ENCODE measurements at regions not wholly inside any gene's neighbourhood (a gene's known extent, or its start where the extent isn't known, plus 50 kb on each side); places are given as distances from the start of the nearest gene placed in this dataset.

GRCh38 chr6:6824381-6824780 lies 235.9 kb downstream of the LY86 start:
- ATAC-seq (ENCODE audit: low read depth) (no peak), DNase-seq (ENCODE audit: low spot score) (no peak)
- Histone ChIP-seq H3K36me3 (ENCODE audit: low read depth) (no peaks in the 10 kb centered on the region), H3K4me3 (ENCODE audit: severe bottlenecking) (no peak overlapping the region), H3K27me3 (ENCODE audit: insufficient read depth, poor library complexity, severe bottlenecking) (no peaks in the 10 kb centered on the region), H3K27ac (ENCODE audit: poor library complexity, severe bottlenecking) (peak overlapping the region; percentile 42), H3K4me1 (ENCODE audit: insufficient read depth, poor library complexity, severe bottlenecking) (peaks cover 36% of the 10 kb centered on the region), H3K9me3 (ENCODE audit: severe bottlenecking) (no peaks in the 10 kb centered on the region)
- TF ChIP-seq CTCF (IDR thresholded peaks at IDR 0.05; ENCODE audit: poor library complexity, severe bottlenecking), result no peak

GRCh38 chr6:6825193-6825784 lies 236.8 kb downstream of the LY86 start:
- ATAC-seq (ENCODE audit: low read depth) (peak; percentile 68), DNase-seq (ENCODE audit: low spot score) (no peak)

DNA sequence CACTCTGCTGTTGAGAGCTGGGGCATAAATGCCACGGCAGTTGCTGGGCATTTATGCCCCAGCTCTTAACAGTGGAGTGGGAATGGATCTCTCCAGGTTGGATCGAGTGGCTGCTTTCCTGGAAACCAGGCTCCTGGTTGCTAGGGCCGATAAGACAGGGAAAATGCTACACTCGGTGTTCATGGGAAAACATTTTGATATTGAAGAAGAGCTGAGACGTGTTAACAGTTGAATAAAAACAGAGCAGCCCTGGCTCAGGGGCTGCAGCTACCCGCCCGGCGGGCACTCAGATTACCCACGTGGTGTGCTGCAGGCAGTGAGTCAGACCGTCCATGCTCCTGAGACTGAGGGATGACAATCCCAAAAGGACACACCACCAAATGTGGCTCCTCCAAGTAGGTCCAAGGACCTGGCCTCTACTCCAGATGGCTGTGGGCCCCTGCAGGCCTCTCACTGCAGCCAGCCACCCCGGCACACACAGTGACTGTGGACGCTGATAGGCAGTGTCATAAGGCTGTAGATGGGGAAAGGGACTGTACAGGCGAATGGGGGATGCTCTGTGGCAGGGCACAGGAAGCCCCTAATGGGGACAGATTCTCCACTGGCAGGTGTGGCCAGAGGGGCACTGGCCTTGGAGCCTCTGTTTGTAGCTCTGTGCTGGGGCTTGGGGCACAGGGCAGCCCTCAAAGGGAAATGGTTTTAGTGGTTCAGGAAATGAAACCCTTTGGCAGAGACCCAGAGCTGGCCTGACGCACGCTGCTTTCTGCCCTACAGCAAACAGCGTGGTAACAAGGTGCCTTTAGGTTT lies 237.8 kb downstream of the LY86 start:
- no peak for TF ChIP-seq CTCF (IDR thresholded peaks at IDR 0.05; ENCODE audit: poor library complexity, severe bottlenecking)
- no peaks in the 10 kb centered on the region for H3K27me3 ChIP-seq (ENCODE audit: insufficient read depth, poor library complexity, severe bottlenecking)
- ATAC-seq (ENCODE audit: low read depth) (peak; percentile 31; the same call in 2 of the 3 replicates), DNase-seq (ENCODE audit: low spot score) (no peak)
- no peaks in the 10 kb centered on the region for H3K9me3 ChIP-seq (ENCODE audit: severe bottlenecking)
- no peak overlapping the region for H3K4me3 ChIP-seq (ENCODE audit: severe bottlenecking)
- peaks cover 27% of the 10 kb centered on the region for H3K4me1 ChIP-seq (ENCODE audit: insufficient read depth, poor library complexity, severe bottlenecking)
- H3K36me3 ChIP-seq (ENCODE audit: low read depth), result no peaks in the 10 kb centered on the region
- peak overlapping the region; percentile 42 for H3K27ac ChIP-seq (ENCODE audit: poor library complexity, severe bottlenecking)

More at GRCh38 chr6:6825193-6825784, 236.8 kb downstream of the LY86 start:
- H3K9me3 ChIP-seq (ENCODE audit: severe bottlenecking), result no peaks in the 10 kb centered on the region
- peaks cover 35% of the 10 kb centered on the region for H3K4me1 ChIP-seq (ENCODE audit: insufficient read depth, poor library complexity, severe bottlenecking)
- no peaks in the 10 kb centered on the region for H3K27me3 ChIP-seq (ENCODE audit: insufficient read depth, poor library complexity, severe bottlenecking)
- H3K36me3 ChIP-seq (ENCODE audit: low read depth), result no peaks in the 10 kb centered on the region
- no peak overlapping the region for H3K4me3 ChIP-seq (ENCODE audit: severe bottlenecking)
- TF ChIP-seq CTCF (IDR thresholded peaks at IDR 0.05; ENCODE audit: poor library complexity, severe bottlenecking), result no peak
- peak overlapping the region; percentile 42 for H3K27ac ChIP-seq (ENCODE audit: poor library complexity, severe bottlenecking)

GRCh38 chr6:6826961-6827360 lies 238.4 kb downstream of the LY86 start:
- H3K27me3 ChIP-seq (ENCODE audit: insufficient read depth, poor library complexity, severe bottlenecking), result no peaks in the 10 kb centered on the region
- H3K36me3 ChIP-seq (ENCODE audit: low read depth), result no peaks in the 10 kb centered on the region
- no peak for TF ChIP-seq CTCF (IDR thresholded peaks at IDR 0.05; ENCODE audit: poor library complexity, severe bottlenecking)
- DNase-seq (ENCODE audit: low spot score), result no peak
- no peak for ATAC-seq (ENCODE audit: low read depth)
- H3K4me3 ChIP-seq (ENCODE audit: severe bottlenecking), result no peak overlapping the region
- peaks cover 23% of the 10 kb centered on the region for H3K4me1 ChIP-seq (ENCODE audit: insufficient read depth, poor library complexity, severe bottlenecking)
- peak overlapping the region; percentile 42 for H3K27ac ChIP-seq (ENCODE audit: poor library complexity, severe bottlenecking)
- no peaks in the 10 kb centered on the region for H3K9me3 ChIP-seq (ENCODE audit: severe bottlenecking)

Data from RWPE2 (cell line).